Effector memory CD8-positive, alpha-beta T cell (primary cell): ENCODE measurements at regions not wholly inside any gene's neighbourhood (a gene's known extent, or its start where the extent isn't known, plus 50 kb on each side); places are given as distances from the start of the nearest gene placed in this dataset.

Experiments used
- ATAC-seq: fragments of 150-1000 bp; cut with Tn5 transposase; replicated peaks from 2 replicates; pipeline ENCODE4 v1.10.0; 2021; ENCODE audit warnings: mild to moderate bottlenecking, moderate library complexity
- DNase-seq, 3 experiments: peaks; one replicate each; pipeline ENCODE4 v3.0.0; 2021
- H3K27ac Mint-ChIP-seq, 2 donors: one replicate each; pipeline ENCODE4 v1.8.0; 2022; ENCODE audit warnings: mild to moderate bottlenecking in 2 of 2, mixed read lengths in 2 of 2, moderate library complexity in 2 of 2
- H3K27me3 Mint-ChIP-seq, 2 donors: one replicate each; pipeline ENCODE4 v1.8.0; 2022; ENCODE audit warnings: mixed read lengths in 2 of 2
- H3K36me3 Mint-ChIP-seq: one replicate; pipeline ENCODE4 v1.8.0; 2022; ENCODE audit warnings: mild to moderate bottlenecking, moderate library complexity, mixed read lengths; ENCODE audit not compliant: insufficient read depth
- H3K4me1 Mint-ChIP-seq, 2 donors: one replicate each; pipeline ENCODE4 v1.8.0; 2022; ENCODE audit warnings: low read depth in 2 of 2, mixed read lengths in 2 of 2
- H3K4me3 Mint-ChIP-seq, 2 donors: one replicate each; pipeline ENCODE4 v1.8.0; 2022; ENCODE audit warnings: mild to moderate bottlenecking in 2 of 2, mixed read lengths in 2 of 2, moderate library complexity in 2 of 2
- H3K9me3 Mint-ChIP-seq, 2 donors: one replicate each; pipeline ENCODE4 v1.8.0; 2022; ENCODE audit warnings: mixed read lengths in 2 of 2

GRCh38 chr14:86646696-86647690, 1117.0 kb downstream of the FLRT2 start:
- H3K9me3 Mint-ChIP-seq, result peaks cover 4 to 8% of the 10 kb centered on the region in 2 donors
- ATAC-seq (no peak), DNase-seq (no peak)
- no peaks in the 10 kb centered on the region for H3K27me3 Mint-ChIP-seq
- no peaks in the 10 kb centered on the region for H3K4me1 Mint-ChIP-seq
- H3K27ac Mint-ChIP-seq, result no peak overlapping the region
- H3K36me3 Mint-ChIP-seq, result no peaks in the 10 kb centered on the region
- H3K4me3 Mint-ChIP-seq, result no peak overlapping the region

DNA sequence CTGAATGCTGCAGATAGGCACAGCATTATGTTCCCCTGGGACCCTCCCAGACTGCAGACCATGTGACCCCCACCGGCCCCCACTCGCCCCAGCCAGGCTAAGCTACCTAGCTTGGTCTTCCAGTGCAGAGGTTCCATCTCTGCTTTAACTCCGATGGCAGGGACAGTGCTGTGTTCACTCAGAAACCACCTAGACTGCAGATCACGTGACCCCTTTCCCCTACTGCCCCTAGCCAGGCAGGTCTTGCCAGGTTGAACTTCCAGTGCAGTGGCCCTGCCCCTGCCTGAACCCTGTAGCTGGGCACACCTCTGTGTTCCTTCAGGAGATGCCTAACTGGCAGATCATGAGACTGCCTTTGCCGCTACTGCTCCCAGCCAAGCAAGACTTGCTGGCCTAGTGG, 1116.2 kb downstream of the FLRT2 start:
- Mint-ChIP-seq H3K9me3 (peaks cover 4 to 8% of the 10 kb centered on the region in 2 donors), H3K4me1 (no peaks in the 10 kb centered on the region), H3K4me3 (no peak overlapping the region), H3K27me3 (no peaks in the 10 kb centered on the region), H3K36me3 (no peaks in the 10 kb centered on the region), H3K27ac (no peak overlapping the region)
- no peak for DNase-seq
- ATAC-seq, result no peak

GRCh38 chr14:86641310-86641709, 1111.4 kb downstream of the FLRT2 start:
- Mint-ChIP-seq H3K27ac (no peak overlapping the region), H3K4me1 (no peaks in the 10 kb centered on the region), H3K36me3 (no peaks in the 10 kb centered on the region), H3K27me3 (no peaks in the 10 kb centered on the region), H3K4me3 (no peak overlapping the region), H3K9me3 (no peaks in the 10 kb centered on the region)
- DNase-seq (no peak), ATAC-seq (no peak)

DNA sequence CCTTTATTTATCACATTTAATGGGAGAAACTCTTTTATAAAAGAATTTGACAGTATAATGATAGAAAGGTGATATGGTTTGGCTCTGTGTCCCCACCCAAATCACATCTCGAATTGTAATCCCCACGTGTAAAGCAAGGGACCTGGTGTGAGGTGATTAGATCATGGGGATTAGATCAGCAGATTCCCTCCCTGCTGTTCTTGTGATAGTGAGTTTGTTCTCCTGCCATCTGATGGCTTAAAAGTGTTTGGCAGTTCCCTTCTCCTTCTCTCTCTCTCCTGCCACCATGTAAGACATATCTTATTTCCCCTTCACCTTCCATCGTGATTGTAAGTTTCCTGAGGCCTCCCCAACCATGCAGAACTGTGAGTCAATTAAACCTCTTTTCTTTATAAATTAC, 1110.3 kb downstream of the FLRT2 start:
- H3K27ac Mint-ChIP-seq, result no peak overlapping the region
- no peak for DNase-seq
- H3K4me3 Mint-ChIP-seq, result no peak overlapping the region
- no peaks in the 10 kb centered on the region for H3K36me3 Mint-ChIP-seq
- H3K9me3 Mint-ChIP-seq, result peaks cover 0 to 3% of the 10 kb centered on the region in 2 donors
- no peak for ATAC-seq
- no peaks in the 10 kb centered on the region for H3K27me3 Mint-ChIP-seq
- no peaks in the 10 kb centered on the region for H3K4me1 Mint-ChIP-seq

DNA sequence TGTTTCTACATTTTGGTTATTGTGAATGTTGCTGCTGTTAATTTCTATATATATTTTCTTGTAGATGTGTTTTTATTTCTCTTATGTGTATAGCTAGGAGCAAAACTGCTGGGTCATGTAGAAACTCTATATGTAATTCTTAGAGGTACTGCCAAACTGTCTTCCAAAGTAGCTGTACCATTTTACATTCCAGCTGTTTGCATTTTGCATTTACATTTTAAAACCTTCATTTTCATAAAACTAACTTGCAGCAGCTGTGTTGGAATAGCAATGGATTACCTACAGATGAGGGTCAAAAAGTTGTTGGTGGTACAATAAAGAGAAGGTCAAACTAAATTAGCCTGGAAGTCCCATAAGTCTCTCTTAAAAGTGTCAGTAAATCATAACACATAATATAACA, 1109.7 kb downstream of the FLRT2 start:
- Mint-ChIP-seq H3K9me3 (peaks cover 0 to 3% of the 10 kb centered on the region in 2 donors), H3K4me1 (no peaks in the 10 kb centered on the region), H3K4me3 (no peak overlapping the region), H3K27me3 (no peaks in the 10 kb centered on the region), H3K36me3 (no peaks in the 10 kb centered on the region), H3K27ac (no peak overlapping the region)
- ATAC-seq, result no peak
- DNase-seq, result no peak

DNA sequence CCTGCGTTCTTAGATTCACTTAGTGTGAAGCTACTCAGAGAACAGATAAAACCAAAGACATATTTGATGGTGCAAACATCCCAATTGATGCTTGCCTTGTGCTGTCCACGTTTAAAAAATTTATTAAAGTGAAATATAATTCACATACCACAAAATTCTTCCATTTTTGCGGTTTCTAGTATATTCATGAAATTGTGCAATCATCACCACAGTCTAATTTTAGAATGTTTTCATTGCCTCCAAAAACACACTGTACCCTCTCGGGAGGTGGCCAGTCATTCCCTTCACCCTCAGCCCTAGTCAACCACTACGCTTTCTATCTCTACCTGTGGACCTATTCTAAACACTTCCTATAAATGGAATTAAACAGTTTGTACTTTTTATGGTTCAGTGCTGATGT, 1109.2 kb downstream of the FLRT2 start:
- H3K9me3 Mint-ChIP-seq, result peaks cover 0 to 3% of the 10 kb centered on the region in 2 donors
- ATAC-seq, result no peak

DNA sequence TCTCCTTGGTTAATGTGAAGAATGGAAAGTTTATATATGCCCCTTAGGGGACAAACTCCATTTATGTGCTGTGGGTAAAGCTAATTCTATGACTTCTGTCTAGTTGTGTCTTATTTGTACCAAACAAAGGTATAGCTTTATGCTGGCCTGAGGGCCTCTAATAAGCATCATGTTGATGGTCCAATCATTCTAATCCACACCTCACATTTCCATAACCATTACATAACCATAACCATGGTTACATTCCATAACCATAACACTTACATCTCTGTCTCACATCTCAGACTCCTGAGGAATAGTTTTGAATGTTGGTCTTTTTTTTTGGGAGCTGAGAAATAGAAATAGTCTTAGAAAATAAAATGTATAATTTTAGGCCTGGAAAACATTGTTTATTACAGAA, 1097.1 kb downstream of the FLRT2 start:
- no peak overlapping the region for H3K4me3 Mint-ChIP-seq
- H3K36me3 Mint-ChIP-seq, result no peaks in the 10 kb centered on the region
- no peak overlapping the region for H3K27ac Mint-ChIP-seq
- peaks cover 0 to 8% of the 10 kb centered on the region in 2 donors for H3K9me3 Mint-ChIP-seq
- H3K27me3 Mint-ChIP-seq, result no peaks in the 10 kb centered on the region
- no peak for DNase-seq
- peaks cover 0 to 1% of the 10 kb centered on the region in 2 donors for H3K4me1 Mint-ChIP-seq
- no peak for ATAC-seq

More for the DNA sequence above, 1109.2 kb downstream of the FLRT2 start:
- no peaks in the 10 kb centered on the region for H3K4me1 Mint-ChIP-seq
- DNase-seq, result no peak
- no peak overlapping the region for H3K4me3 Mint-ChIP-seq
- H3K36me3 Mint-ChIP-seq, result no peaks in the 10 kb centered on the region
- H3K27me3 Mint-ChIP-seq, result no peaks in the 10 kb centered on the region
- H3K27ac Mint-ChIP-seq, result no peak overlapping the region

DNA sequence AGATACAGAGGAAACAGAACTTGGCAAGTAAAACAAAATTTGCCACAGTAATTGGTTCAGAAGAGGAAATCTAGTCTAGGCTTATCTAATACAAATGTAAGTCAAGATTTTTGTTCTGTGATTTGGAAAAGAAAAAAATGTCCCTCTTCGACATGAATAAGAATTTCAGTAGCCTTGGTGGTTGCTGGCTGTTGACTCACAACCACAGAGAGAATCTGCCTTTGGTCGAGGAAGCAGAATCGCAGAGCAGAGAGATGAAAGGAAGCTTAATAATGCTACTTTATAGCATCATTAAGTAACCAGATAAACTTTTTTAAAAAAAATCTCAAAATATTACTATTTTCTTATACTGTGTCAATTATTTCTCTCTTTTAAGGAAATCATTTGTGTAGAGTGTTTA, 1096.6 kb downstream of the FLRT2 start:
- Mint-ChIP-seq H3K4me3 (no peak overlapping the region), H3K36me3 (no peaks in the 10 kb centered on the region), H3K9me3 (peaks cover 0 to 8% of the 10 kb centered on the region in 2 donors), H3K4me1 (peaks cover 0 to 1% of the 10 kb centered on the region in 2 donors), H3K27ac (no peak overlapping the region), H3K27me3 (no peaks in the 10 kb centered on the region)
- peak; percentile 36 for ATAC-seq
- no peak for DNase-seq

DNA sequence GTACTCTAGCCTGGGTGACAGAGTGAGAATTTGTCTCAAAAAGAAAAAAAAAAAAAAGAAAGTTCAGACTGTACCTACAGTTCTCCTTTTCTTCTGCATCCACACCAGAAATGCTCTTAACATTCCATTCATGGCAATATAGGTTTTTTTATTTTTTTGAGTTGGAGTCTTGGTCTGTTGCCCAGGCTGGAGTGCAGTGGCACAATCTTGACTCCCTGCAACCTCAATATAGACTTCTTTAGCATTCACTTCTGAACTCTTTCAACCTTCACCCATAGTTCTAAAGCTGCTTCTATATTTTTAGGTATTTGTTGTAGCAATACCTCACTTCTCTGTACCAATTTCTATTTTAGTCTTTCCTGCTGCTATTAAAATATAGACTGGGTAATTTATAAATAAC, 1095.7 kb downstream of the FLRT2 start:
- Mint-ChIP-seq H3K4me3 (no peak overlapping the region), H3K27ac (no peak overlapping the region), H3K4me1 (peaks cover 0 to 1% of the 10 kb centered on the region in 2 donors), H3K9me3 (peaks cover 0 to 8% of the 10 kb centered on the region in 2 donors), H3K36me3 (no peaks in the 10 kb centered on the region), H3K27me3 (no peaks in the 10 kb centered on the region)
- DNase-seq (no peak), ATAC-seq (no peak)

DNA sequence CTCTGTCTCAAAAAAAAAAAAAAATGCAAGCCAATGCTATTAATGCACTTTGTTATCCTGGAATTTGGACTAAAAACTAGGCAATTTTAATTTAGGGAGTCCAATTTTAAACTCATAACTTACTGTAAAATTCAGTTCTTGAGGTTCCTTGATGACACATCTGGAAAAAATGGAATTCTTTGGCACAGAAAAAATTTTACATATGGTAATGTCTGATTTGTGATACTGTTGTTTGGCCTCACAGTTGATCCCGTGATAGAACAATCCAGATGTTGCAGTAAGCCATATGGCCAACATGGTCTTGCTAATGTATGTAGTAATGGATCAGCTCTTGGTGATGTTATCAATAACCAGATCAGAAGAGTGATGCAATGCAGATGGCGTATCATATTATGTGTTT, 1089.8 kb downstream of the FLRT2 start:
- no peaks in the 10 kb centered on the region for H3K36me3 Mint-ChIP-seq

DNA sequence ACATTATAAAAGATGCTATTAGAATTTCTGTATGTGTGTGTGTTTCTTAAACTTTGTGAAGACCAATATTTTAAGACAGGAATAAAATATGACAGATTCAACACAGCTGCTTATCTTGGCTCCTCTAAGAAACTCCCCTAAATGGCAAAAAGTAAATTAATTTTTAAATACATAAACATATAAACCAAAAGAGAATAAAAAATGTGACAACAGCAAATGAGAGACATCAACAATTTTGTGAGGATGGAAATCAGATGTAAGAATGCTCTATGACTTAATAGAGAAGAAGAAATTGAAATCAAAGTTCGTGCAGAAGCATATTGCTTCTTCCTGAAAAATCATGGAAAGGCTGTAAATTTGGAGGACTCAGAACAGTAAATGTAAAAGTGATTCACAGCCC, 1083.8 kb downstream of the FLRT2 start:
- Mint-ChIP-seq H3K4me3 (no peak overlapping the region), H3K9me3 (peaks cover 0 to 8% of the 10 kb centered on the region in 2 donors), H3K27ac (no peak overlapping the region), H3K4me1 (no peaks in the 10 kb centered on the region), H3K36me3 (no peaks in the 10 kb centered on the region), H3K27me3 (no peaks in the 10 kb centered on the region)
- ATAC-seq (no peak), DNase-seq (no peak)

More for the DNA sequence above, 1089.8 kb downstream of the FLRT2 start:
- Mint-ChIP-seq H3K27ac (no peak overlapping the region), H3K4me1 (no peaks in the 10 kb centered on the region), H3K4me3 (no peak overlapping the region), H3K9me3 (peaks cover 0 to 3% of the 10 kb centered on the region in 2 donors), H3K27me3 (no peaks in the 10 kb centered on the region)
- DNase-seq (no peak), ATAC-seq (no peak)

DNA sequence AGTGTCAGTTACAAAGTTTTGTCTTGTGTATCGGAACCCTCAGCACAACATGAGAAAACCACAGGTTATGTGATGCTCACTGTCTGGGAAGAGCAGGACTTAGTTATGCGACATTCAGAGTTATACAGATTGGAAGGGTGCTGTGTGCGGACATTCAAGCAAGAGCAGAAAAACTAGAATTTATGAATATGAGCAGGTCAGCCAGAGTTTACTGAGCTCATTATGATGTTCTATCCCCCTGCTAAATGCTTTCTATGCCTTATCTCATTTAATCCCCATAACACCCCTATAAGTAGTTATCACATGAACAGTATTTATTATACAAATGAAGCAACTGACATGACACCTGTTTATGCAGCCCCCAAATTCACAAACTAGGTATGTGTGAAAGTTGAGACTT, 1083.2 kb downstream of the FLRT2 start:
- ATAC-seq (no peak), DNase-seq (no peak)
- no peaks in the 10 kb centered on the region for H3K4me1 Mint-ChIP-seq
- no peak overlapping the region for H3K4me3 Mint-ChIP-seq
- no peaks in the 10 kb centered on the region for H3K36me3 Mint-ChIP-seq
- no peak overlapping the region for H3K27ac Mint-ChIP-seq
- peaks cover 0 to 8% of the 10 kb centered on the region in 2 donors for H3K9me3 Mint-ChIP-seq
- no peaks in the 10 kb centered on the region for H3K27me3 Mint-ChIP-seq

DNA sequence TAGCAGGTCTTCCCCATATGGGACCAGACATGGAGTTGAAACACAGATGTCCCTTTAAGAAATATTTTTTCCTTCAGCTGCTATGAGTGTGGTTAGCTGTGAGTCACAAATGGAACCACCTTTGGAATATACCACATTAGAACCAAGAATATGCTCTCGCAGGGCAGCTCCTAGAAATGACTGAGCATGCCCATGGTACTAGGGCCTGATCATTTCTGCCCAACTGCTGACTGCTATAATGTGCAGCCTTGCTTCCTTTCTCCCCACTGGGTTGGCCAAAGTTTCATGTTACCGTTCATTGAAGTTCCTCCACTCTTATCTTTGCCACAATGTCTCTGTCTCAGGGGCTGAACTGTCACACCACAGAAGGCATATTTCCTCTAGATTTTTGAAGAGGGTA, 1074.6 kb downstream of the FLRT2 start:
- no peaks in the 10 kb centered on the region for H3K27me3 Mint-ChIP-seq
- DNase-seq (no peak), ATAC-seq (no peak)
- no peaks in the 10 kb centered on the region for H3K36me3 Mint-ChIP-seq
- peaks cover 6 to 7% of the 10 kb centered on the region in 2 donors for H3K9me3 Mint-ChIP-seq
- H3K4me1 Mint-ChIP-seq, result peaks cover 0 to 3% of the 10 kb centered on the region in 2 donors
- no peak overlapping the region for H3K4me3 Mint-ChIP-seq
- H3K27ac Mint-ChIP-seq, result no peak overlapping the region

- no peak overlapping the region for H3K4me3 Mint-ChIP-seq
- H3K27ac Mint-ChIP-seq, result no peak overlapping the region
- ATAC-seq (no peak), DNase-seq (no peak)
- H3K27me3 Mint-ChIP-seq, result no peaks in the 10 kb centered on the region
- H3K9me3 Mint-ChIP-seq, result peaks cover 6 to 7% of the 10 kb centered on the region in 2 donors
- no peaks in the 10 kb centered on the region for H3K36me3 Mint-ChIP-seq
- peaks cover 0 to 4% of the 10 kb centered on the region in 2 donors for H3K4me1 Mint-ChIP-seq
Measured at GRCh38 chr14:86602263-86602662, 1072.3 kb downstream of the FLRT2 start.
